OCI-LY7 (cell line): ENCODE measurements at regions not wholly inside any gene's neighbourhood (a gene's known extent, or its start where the extent isn't known, plus 50 kb on each side); places are given as distances from the start of the nearest gene placed in this dataset.

ENCODE experiments used
- CTCF ChIP-seq: fragments of 200-600 bp; sonication (generic); conservative IDR thresholded peaks from 2 replicates; pipeline ENCODE4 v1.5.1; 2014; ENCODE audit warnings: mild to moderate bottlenecking, antibody characterized with exemption, low read length, moderate library complexity, mixed read lengths
- EZH2phosphoT487 ChIP-seq: fragments of 200-600 bp; sonication (generic); IDR thresholded peaks from 2 replicates; pipeline ENCODE4 v1.6.1; 2018; ENCODE audit warnings: low read depth, borderline replicate concordance, mild to moderate bottlenecking, mixed run types, antibody characterized with exemption, low read length, moderate library complexity, mixed read lengths

- TF ChIP-seq EZH2phosphoT487 (no peak), CTCF (no peak)
Measured at GRCh38 chr5:74009502-74009901, 383.5 kb downstream of the ARHGEF28 start.
